Endothelial cell (in vitro differentiated cells): ENCODE measurements at regions not wholly inside any gene's neighbourhood (a gene's known extent, or its start where the extent isn't known, plus 50 kb on each side); places are given as distances from the start of the nearest gene placed in this dataset.
"Not testable (repeated sequence)": the region's sequence is repeated elsewhere in the genome, so short reads cannot be mapped to it uniquely, and the experiment has no call there.

Source experiments
- DNase-seq: peaks from one replicate; pipeline ENCODE4 v3.0.0; 2021; ENCODE audit warnings: low spot score
- H3K27ac Mint-ChIP-seq: one replicate; pipeline ENCODE4 v1.8.0; 2021; ENCODE audit warnings: mixed read lengths, inconsistent platforms; ENCODE audit not compliant: unreplicated experiment
- H3K27me3 Mint-ChIP-seq: one replicate; pipeline ENCODE4 v1.8.0; 2021; ENCODE audit warnings: mild to moderate bottlenecking, moderate library complexity, mixed read lengths, inconsistent platforms; ENCODE audit not compliant: unreplicated experiment
- H3K36me3 Mint-ChIP-seq: one replicate; pipeline ENCODE4 v1.8.0; 2021; ENCODE audit warnings: mild to moderate bottlenecking, low read depth, mixed read lengths, inconsistent platforms; ENCODE audit not compliant: unreplicated experiment
- H3K4me1 Mint-ChIP-seq: one replicate; pipeline ENCODE4 v1.8.0; 2021; ENCODE audit warnings: mild to moderate bottlenecking, mixed read lengths, inconsistent platforms; ENCODE audit not compliant: unreplicated experiment
- H3K4me3 Mint-ChIP-seq: one replicate; pipeline ENCODE4 v1.8.0; 2021; ENCODE audit warnings: mild to moderate bottlenecking, mixed read lengths, inconsistent platforms; ENCODE audit not compliant: unreplicated experiment
- H3K9me3 Mint-ChIP-seq: one replicate; pipeline ENCODE4 v1.8.0; 2021; ENCODE audit warnings: mixed read lengths, inconsistent platforms; ENCODE audit not compliant: unreplicated experiment
- CTCF ChIP-seq: fragments of 200-600 bp; sonication (generic); IDR thresholded peaks from one replicate; pipeline ENCODE4 v1.5.0; 2021; ENCODE audit warnings: antibody characterized with exemption; ENCODE audit not compliant: unreplicated experiment

- no peak overlapping the region for H3K4me3 Mint-ChIP-seq
- DNase-seq, result no peak
- H3K4me1 Mint-ChIP-seq, result no peaks in the 10 kb centered on the region
- H3K9me3 Mint-ChIP-seq, result peaks cover 7% of the 10 kb centered on the region
- H3K27ac Mint-ChIP-seq, result no peak overlapping the region
- TF ChIP-seq CTCF, result no peak
- H3K36me3 Mint-ChIP-seq, result peaks cover 3% of the 10 kb centered on the region
- H3K27me3 Mint-ChIP-seq, result no peaks in the 10 kb centered on the region
Observed at GRCh38 chr21:9758888-9759287, 762.5 kb upstream of the TPTE start.

GRCh38 chr21:9759972-9760371 lies 761.4 kb upstream of the TPTE start:
- Mint-ChIP-seq H3K27me3 (no peaks in the 10 kb centered on the region), H3K9me3 (peaks cover 7% of the 10 kb centered on the region), H3K4me3 (no peak overlapping the region), H3K36me3 (no peaks in the 10 kb centered on the region), H3K4me1 (no peaks in the 10 kb centered on the region), H3K27ac (no peak overlapping the region)
- no peak for TF ChIP-seq CTCF
- no peak for DNase-seq

GRCh38 chr21:9760398-9761074 lies 760.8 kb upstream of the TPTE start:
- Mint-ChIP-seq H3K36me3 (no peaks in the 10 kb centered on the region), H3K27me3 (no peaks in the 10 kb centered on the region), H3K27ac (no peak overlapping the region), H3K9me3 (peaks cover 6% of the 10 kb centered on the region), H3K4me1 (no peaks in the 10 kb centered on the region), H3K4me3 (no peak overlapping the region)
- DNase-seq, result no peak
- no peak for TF ChIP-seq CTCF

GRCh38 chr21:9763306-9763705 lies 758.1 kb upstream of the TPTE start:
- Mint-ChIP-seq H3K4me3 (no peak overlapping the region), H3K27ac (no peak overlapping the region), H3K27me3 (no peaks in the 10 kb centered on the region), H3K4me1 (no peaks in the 10 kb centered on the region), H3K9me3 (no peaks in the 10 kb centered on the region), H3K36me3 (no peaks in the 10 kb centered on the region)
- no peak for DNase-seq
- TF ChIP-seq CTCF, result no peak

GRCh38 chr21:9763807-9764206 lies 757.6 kb upstream of the TPTE start:
- Mint-ChIP-seq H3K27me3 (no peaks in the 10 kb centered on the region), H3K36me3 (no peaks in the 10 kb centered on the region), H3K9me3 (no peaks in the 10 kb centered on the region), H3K27ac (no peak overlapping the region), H3K4me3 (no peak overlapping the region), H3K4me1 (no peaks in the 10 kb centered on the region)
- TF ChIP-seq CTCF, result no peak
- DNase-seq, result no peak

GRCh38 chr21:9764294-9764693 lies 757.1 kb upstream of the TPTE start:
- H3K27me3 Mint-ChIP-seq, H3K36me3 Mint-ChIP-seq, H3K4me3 Mint-ChIP-seq, H3K27ac Mint-ChIP-seq, DNase-seq, H3K4me1 Mint-ChIP-seq, H3K9me3 Mint-ChIP-seq: not testable (repeated sequence)

GRCh38 chr21:9765538-9765937 lies 755.8 kb upstream of the TPTE start:
- H3K4me3 Mint-ChIP-seq, DNase-seq, H3K27me3 Mint-ChIP-seq, H3K36me3 Mint-ChIP-seq, H3K27ac Mint-ChIP-seq, H3K9me3 Mint-ChIP-seq, H3K4me1 Mint-ChIP-seq: not testable (repeated sequence)
